Suprapubic skin (tissue), 3 donors: ENCODE measurements at regions not wholly inside any gene's neighbourhood (a gene's known extent, or its start where the extent isn't known, plus 50 kb on each side); places are given as distances from the start of the nearest gene placed in this dataset.

Source experiments
- CTCF ChIP-seq, 2 donors: fragments of 200-600 bp in 1 of 2; fragments of 450-650 bp in 1 of 2; sonication (generic) in 1 of 2; IDR thresholded peaks; one replicate each; pipeline ENCODE4 v1.5.1; 2016 to 2019; ENCODE audit warnings: antibody characterized with exemption in 2 of 2, mild to moderate bottlenecking in 1 of 2, moderate library complexity in 1 of 2
- POLR2A ChIP-seq, 2 donors: fragments of 450-650 bp; IDR thresholded peaks; one replicate each; pipeline ENCODE4 v1.6.1; 2017; ENCODE audit warnings: antibody characterized with exemption in 2 of 2, mild to moderate bottlenecking in 2 of 2, moderate library complexity in 2 of 2

DNA sequence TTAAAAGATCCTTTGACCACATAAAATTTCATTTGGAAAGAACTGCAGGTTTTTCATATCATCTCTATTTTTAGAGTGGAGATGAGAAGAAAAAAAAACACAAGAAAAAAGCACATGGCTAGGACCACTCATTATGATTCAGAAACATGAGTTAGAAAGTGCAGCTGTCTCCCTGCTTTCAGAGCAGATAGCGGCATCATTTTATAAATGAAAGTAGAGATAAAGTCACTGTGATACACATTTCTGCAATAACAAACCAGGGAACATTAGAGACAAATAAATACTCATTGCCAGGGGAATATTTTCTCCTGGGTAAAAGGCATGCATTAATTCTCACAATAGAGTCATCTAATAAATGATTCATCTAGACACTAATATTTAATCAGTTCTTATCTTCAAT lies 87.5 kb upstream of the PLPPR4 start:
- no peak for TF ChIP-seq CTCF (IDR thresholded peaks at IDR 0.05)
- no peak for TF ChIP-seq POLR2A (IDR thresholded peaks at IDR 0.05)
